ENCODE measurements at regions not wholly inside any gene's neighbourhood (a gene's known extent, or its start where the extent isn't known, plus 50 kb on each side); places are given as distances from the start of the nearest gene placed in this dataset.

DNA sequence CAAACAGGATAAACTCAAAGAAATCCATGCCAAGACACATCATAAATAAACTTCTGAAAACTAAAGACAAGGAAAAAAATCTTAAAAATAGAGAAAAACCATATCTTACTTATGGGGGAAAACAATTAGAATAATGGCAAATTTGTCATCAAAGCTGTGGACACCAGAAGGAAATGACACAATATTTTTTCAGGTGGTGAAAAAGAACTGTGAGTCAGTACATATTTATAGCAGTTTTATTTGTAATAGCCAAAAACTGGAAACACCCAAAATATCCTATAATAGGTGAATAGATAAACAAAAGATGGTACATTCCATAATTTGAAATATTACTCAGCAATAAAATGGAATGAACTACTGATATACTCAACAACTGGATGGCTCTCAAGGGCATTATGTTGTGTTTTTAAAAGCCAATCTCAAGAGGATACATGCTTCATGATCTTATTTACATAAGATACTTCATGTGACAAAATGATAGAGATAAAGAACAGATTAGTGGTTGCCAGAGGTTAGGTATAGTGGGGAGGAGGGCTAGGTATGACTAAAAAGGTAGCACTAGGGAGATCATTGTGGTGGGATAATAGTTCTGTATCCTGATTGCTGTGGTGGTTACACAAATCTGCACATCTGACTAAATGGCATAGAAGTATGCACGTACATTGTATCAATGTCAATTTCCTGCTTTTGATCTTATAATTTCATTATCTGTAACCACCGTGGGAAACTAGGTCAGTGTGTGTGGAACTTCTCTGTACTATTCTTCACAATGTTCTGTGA is 191.9 kb downstream of the PPP1R2C start:
- Histone ChIP-seq H3K4me3 (replicated peaks in 1 of 2; ENCODE audit: low read depth in 1 of 2, low read length in 2 of 2) (no peak overlapping the region), H2AFZ (ENCODE audit: low read depth, low read length, poor library complexity, severe bottlenecking) (no peak overlapping the region), H3K4me1 (ENCODE audit: control insufficient read depth in 1 of 2, insufficient read depth in 2 of 2, low read length in 2 of 2) (no peaks in the 10 kb centered on the region), H3K27ac (ENCODE audit: low read depth, low read length) (no peak overlapping the region), H4K20me1 (ENCODE audit: insufficient read depth) (no peaks in the 10 kb centered on the region), H3K27me3 (ENCODE audit: insufficient read depth, low read length) (no peaks in the 10 kb centered on the region), H3K4me2 (ENCODE audit: low read length) (no peak overlapping the region), H3K9me3 (ENCODE audit: control insufficient read depth in 1 of 2, insufficient read depth in 1 of 2, low read depth in 1 of 2, low read length in 2 of 2) (no peaks in the 10 kb centered on the region), H3K9me2 (ENCODE audit: insufficient read depth) (no peaks in the 10 kb centered on the region), H3K9ac (ENCODE audit: low read length) (no peak overlapping the region), H3K36me3 (ENCODE audit: control insufficient read depth in 1 of 2, insufficient read depth in 2 of 2, low read length in 2 of 2) (no peaks in the 10 kb centered on the region), H3K79me2 (ENCODE audit: insufficient read depth, low read length) (no peaks in the 10 kb centered on the region)
- no TSS peak for BruUV-seq (replicated peaks)
- intact Hi-C loops (cut with micrococcal nuclease), result no loop called here
- TF ChIP-seq ZFX (IDR thresholded peaks at IDR 0.05) (no peak), JUND (IDR thresholded peaks at IDR 0.05) (no peak), EGR1 (IDR thresholded peaks at IDR 0.05; ENCODE audit: low read depth) (no peak), TCF7L2 (IDR thresholded peaks at IDR 0.05; ENCODE audit: borderline replicate concordance, extremely low read depth, insufficient read depth, insufficient read length) (no peak), CBX3 (IDR thresholded peaks at IDR 0.05; ENCODE audit: low read depth) (no peak), ELF1 (IDR thresholded peaks at IDR 0.05; ENCODE audit: borderline replicate concordance, low read depth) (no peak), CEBPB (IDR thresholded peaks at IDR 0.05; ENCODE audit: low read depth) (no peak), SP1 (IDR thresholded peaks at IDR 0.05; ENCODE audit: low read depth) (no peak)
- no peak for DNase-seq (ENCODE audit: low read depth, low spot score)
- ChIA-PET POLR2A (no interaction called here), RAD21 (ENCODE audit: low non-redundant PET in 1 of 2, low total read pairs in 2 of 2, uncharacterized antibody in 2 of 2, unreplicated experiment in 2 of 2) (no interaction called here), CTCF (no interaction called here)
- no peak for ATAC-seq

DNA sequence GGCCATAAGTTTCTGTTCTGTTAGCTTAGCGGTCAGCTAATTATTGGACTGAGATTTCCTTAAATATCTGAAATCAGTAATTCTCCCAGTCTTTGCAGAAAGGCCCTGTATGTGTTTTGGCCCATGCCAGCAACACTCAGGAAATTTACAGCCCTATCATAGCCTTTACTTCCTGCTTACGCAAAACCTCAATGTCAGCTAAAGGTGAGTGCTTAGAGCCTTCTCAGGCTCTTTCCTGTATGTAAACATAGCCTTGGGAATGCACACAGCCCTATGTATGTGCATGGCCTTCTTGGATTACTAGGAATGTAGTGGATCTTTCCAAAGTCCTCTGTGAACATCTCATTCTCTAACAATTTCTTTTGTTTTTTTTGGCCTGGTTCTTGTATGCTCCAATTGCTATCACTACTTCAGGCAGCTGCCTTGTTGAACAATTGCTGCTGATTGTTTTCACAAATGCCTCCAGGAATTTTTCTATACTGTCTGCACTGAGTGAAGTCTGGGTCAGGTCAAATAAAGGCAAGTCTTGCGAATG is 200.0 kb downstream of the PPP1R2C start:
- no peaks in the 10 kb centered on the region for H4K20me1 ChIP-seq (ENCODE audit: insufficient read depth)
- H3K79me2 ChIP-seq (ENCODE audit: insufficient read depth, low read length), result no peaks in the 10 kb centered on the region
- H3K27me3 ChIP-seq (ENCODE audit: insufficient read depth, low read length), result no peaks in the 10 kb centered on the region
- no TSS peak for BruUV-seq (replicated peaks)
- H3K4me3 ChIP-seq (replicated peaks in 1 of 2; ENCODE audit: low read depth in 1 of 2, low read length in 2 of 2), result no peak overlapping the region
- POLR2A ChIA-PET, result no interaction called here
- no peaks in the 10 kb centered on the region for H3K9me3 ChIP-seq (ENCODE audit: control insufficient read depth in 1 of 2, insufficient read depth in 1 of 2, low read depth in 1 of 2, low read length in 2 of 2)
- RAD21 ChIA-PET (ENCODE audit: low non-redundant PET in 1 of 2, low total read pairs in 2 of 2, uncharacterized antibody in 2 of 2, unreplicated experiment in 2 of 2), result no interaction called here
- no peak overlapping the region for H3K9ac ChIP-seq (ENCODE audit: low read length)
- ATAC-seq, result no peak
- CTCF ChIA-PET, result no interaction called here
- intact Hi-C loops (cut with micrococcal nuclease), result no loop called here
- no peaks in the 10 kb centered on the region for H3K4me1 ChIP-seq (ENCODE audit: control insufficient read depth in 1 of 2, insufficient read depth in 2 of 2, low read length in 2 of 2)
- no peak for DNase-seq (ENCODE audit: low read depth, low spot score)
- no peak overlapping the region for H3K4me2 ChIP-seq (ENCODE audit: low read length)
- no peak overlapping the region for H3K27ac ChIP-seq (ENCODE audit: low read depth, low read length)
- no peaks in the 10 kb centered on the region for H3K36me3 ChIP-seq (ENCODE audit: control insufficient read depth in 1 of 2, insufficient read depth in 2 of 2, low read length in 2 of 2)
- H3K9me2 ChIP-seq (ENCODE audit: insufficient read depth), result no peaks in the 10 kb centered on the region
- H2AFZ ChIP-seq (ENCODE audit: low read depth, low read length, poor library complexity, severe bottlenecking), result no peak overlapping the region
- TF ChIP-seq FOSL1 (IDR thresholded peaks at IDR 0.05; ENCODE audit: low read depth), result no peak
- TF ChIP-seq, protein P1, sequence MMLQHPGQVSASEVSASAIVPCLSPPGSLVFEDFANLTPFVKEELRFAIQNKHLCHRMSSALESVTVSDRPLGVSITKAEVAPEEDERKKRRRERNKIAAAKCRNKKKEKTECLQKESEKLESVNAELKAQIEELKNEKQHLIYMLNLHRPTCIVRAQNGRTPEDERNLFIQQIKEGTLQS (IDR thresholded peaks at IDR 0.05), result no peak
- TF ChIP-seq SIN3A (IDR thresholded peaks at IDR 0.05; ENCODE audit: low read depth), result no peak
- TF ChIP-seq RAD21 (IDR thresholded peaks at IDR 0.05; ENCODE audit: low read depth), result no peak
- TF ChIP-seq CEBPB (IDR thresholded peaks at IDR 0.05; ENCODE audit: low read depth), result no peak
- TF ChIP-seq, protein P2, sequence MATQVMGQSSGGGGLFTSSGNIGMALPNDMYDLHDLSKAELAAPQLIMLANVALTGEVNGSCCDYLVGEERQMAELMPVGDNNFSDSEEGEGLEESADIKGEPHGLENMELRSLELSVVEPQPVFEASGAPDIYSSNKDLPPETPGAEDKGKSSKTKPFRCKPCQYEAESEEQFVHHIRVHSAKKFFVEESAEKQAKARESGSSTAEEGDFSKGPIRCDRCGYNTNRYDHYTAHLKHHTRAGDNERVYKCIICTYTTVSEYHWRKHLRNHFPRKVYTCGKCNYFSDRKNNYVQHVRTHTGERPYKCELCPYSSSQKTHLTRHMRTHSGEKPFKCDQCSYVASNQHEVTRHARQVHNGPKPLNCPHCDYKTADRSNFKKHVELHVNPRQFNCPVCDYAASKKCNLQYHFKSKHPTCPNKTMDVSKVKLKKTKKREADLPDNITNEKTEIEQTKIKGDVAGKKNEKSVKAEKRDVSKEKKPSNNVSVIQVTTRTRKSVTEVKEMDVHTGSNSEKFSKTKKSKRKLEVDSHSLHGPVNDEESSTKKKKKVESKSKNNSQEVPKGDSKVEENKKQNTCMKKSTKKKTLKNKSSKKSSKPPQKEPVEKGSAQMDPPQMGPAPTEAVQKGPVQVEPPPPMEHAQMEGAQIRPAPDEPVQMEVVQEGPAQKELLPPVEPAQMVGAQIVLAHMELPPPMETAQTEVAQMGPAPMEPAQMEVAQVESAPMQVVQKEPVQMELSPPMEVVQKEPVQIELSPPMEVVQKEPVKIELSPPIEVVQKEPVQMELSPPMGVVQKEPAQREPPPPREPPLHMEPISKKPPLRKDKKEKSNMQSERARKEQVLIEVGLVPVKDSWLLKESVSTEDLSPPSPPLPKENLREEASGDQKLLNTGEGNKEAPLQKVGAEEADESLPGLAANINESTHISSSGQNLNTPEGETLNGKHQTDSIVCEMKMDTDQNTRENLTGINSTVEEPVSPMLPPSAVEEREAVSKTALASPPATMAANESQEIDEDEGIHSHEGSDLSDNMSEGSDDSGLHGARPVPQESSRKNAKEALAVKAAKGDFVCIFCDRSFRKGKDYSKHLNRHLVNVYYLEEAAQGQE (IDR thresholded peaks at IDR 0.05; ENCODE audit: low read depth), result no peak
- no peak for TF ChIP-seq ZNF274 (IDR thresholded peaks at IDR 0.05; ENCODE audit: low read depth, low read length)
- no peak for TF ChIP-seq EZH2phosphoT487 (IDR thresholded peaks at IDR 0.05; ENCODE audit: borderline replicate concordance)
- TF ChIP-seq ZFX (IDR thresholded peaks at IDR 0.05), result no peak
- TF ChIP-seq EGR1 (IDR thresholded peaks at IDR 0.05; ENCODE audit: low read depth), result no peak
- no peak for TF ChIP-seq TCF7L2 (IDR thresholded peaks at IDR 0.05; ENCODE audit: borderline replicate concordance, extremely low read depth, insufficient read depth, insufficient read length)
- TF ChIP-seq POLR2A (IDR thresholded peaks at IDR 0.05; ENCODE audit: borderline replicate concordance, extremely low read depth, insufficient read depth, insufficient read length), result no peak
